T-cell (primary cell): ENCODE measurements at regions not wholly inside any gene's neighbourhood (a gene's known extent, or its start where the extent isn't known, plus 50 kb on each side); places are given as distances from the start of the nearest gene placed in this dataset.
"Not testable (repeated sequence)": the region's sequence is repeated elsewhere in the genome, so short reads cannot be mapped to it uniquely, and the experiment has no call there.

Experiments used
- ATAC-seq, 4 experiments: fragments of 200-7000 bp in 3 of 4; fragments of 150-1000 bp in 1 of 4; cut with Tn5 transposase; replicated peaks in 1 of 4; 1 replicate in 3 of 4; 2 replicates in 1 of 4; pipeline ENCODE4 v1.10.0; 2021; ENCODE audit warnings: moderate library complexity in 3 of 4, mild to moderate bottlenecking in 2 of 4, moderate number of reproducible peaks in 1 of 4
- CTCF ChIA-PET, 2 donors: fragments of 300-600 bp; sonication (Branson Sonifier 250); formaldehyde crosslinking; loops; one replicate each; lab custom pipeline; 2022; ENCODE audit warnings: antibody characterized with exemption in 2 of 2; lab: Charles Lee
- POLR2A ChIA-PET, 2 donors: fragments of 300-600 bp; sonication (Branson Sonifier 250); formaldehyde crosslinking; loops; one replicate each; lab custom pipeline; 2022; ENCODE audit warnings: antibody characterized with exemption in 2 of 2; lab: Charles Lee
- DNase-seq, 35 experiments: peaks; one replicate each; pipeline versions ENCODE4 v3.0.0 to v3.0.0-alpha.2; 2013 to 2023
- H3K27ac ChIP-seq: one replicate; pipeline ENCODE4 v1.5.1; 2013; ENCODE audit warnings: low read length
- H3K27me3 ChIP-seq, 2 experiments: replicated peaks in 1 of 2; 1 replicate in 1 of 2; 2 replicates in 1 of 2; pipeline versions ENCODE4 v1.6.1 to v1.7.0; 2013; ENCODE audit warnings: low read length in 1 of 2, mixed read lengths in 1 of 2; ENCODE audit not compliant: control insufficient read depth in 2 of 2, insufficient read depth in 2 of 2; ENCODE audit errors: extremely low read depth in 1 of 2
- H3K36me3 ChIP-seq, 2 donors: 1 replicate in 1 of 2; 2 replicates in 1 of 2; pipeline versions ENCODE4 v1.6.1 to v1.7.0; 2013; ENCODE audit warnings: low read length in 1 of 2; ENCODE audit not compliant: control insufficient read depth in 2 of 2, insufficient read depth in 1 of 2; ENCODE audit errors: extremely low read depth in 1 of 2
- H3K4me1 ChIP-seq, 2 experiments: 1 replicate in 1 of 2; 2 replicates in 1 of 2; pipeline versions ENCODE4 v1.6.1 to v1.7.0; 2013; ENCODE audit warnings: low read length in 2 of 2, mixed read lengths in 1 of 2; ENCODE audit not compliant: insufficient read depth in 2 of 2, control insufficient read depth in 1 of 2; ENCODE audit errors: extremely low read depth in 1 of 2
- H3K4me3 ChIP-seq, 2 donors: 1 replicate in 1 of 2; 2 replicates in 1 of 2; pipeline versions ENCODE4 v1.5.1 to v1.7.0; 2013; ENCODE audit warnings: mild to moderate bottlenecking in 2 of 2, low read length in 1 of 2, moderate library complexity in 1 of 2; ENCODE audit not compliant: control insufficient read depth in 1 of 2; ENCODE audit errors: extremely low read depth in 1 of 2
- H3K9me3 ChIP-seq: 2 replicates; pipeline ENCODE4 v1.7.0; 2013
- H3K27ac Mint-ChIP-seq, 2 donors: one replicate each; pipeline ENCODE4 v1.8.0; 2020 to 2021; ENCODE audit warnings: mild to moderate bottlenecking in 2 of 2, mixed read lengths in 2 of 2
- H3K27me3 Mint-ChIP-seq, 2 donors: one replicate each; pipeline ENCODE4 v1.8.0; 2021 to 2022; ENCODE audit warnings: mixed read lengths in 2 of 2
- H3K36me3 Mint-ChIP-seq: one replicate; pipeline ENCODE4 v1.8.0; 2021; ENCODE audit warnings: mixed read lengths
- H3K4me1 Mint-ChIP-seq, 3 donors: one replicate each; pipeline ENCODE4 v1.8.0; 2020 to 2022; ENCODE audit warnings: mixed read lengths in 3 of 3, mild to moderate bottlenecking in 1 of 3
- H3K4me3 Mint-ChIP-seq, 3 donors: one replicate each; pipeline ENCODE4 v1.8.0; 2020 to 2022; ENCODE audit warnings: mild to moderate bottlenecking in 3 of 3, mixed read lengths in 3 of 3, moderate library complexity in 3 of 3
- H3K9me3 Mint-ChIP-seq, 3 donors: one replicate each; pipeline ENCODE4 v1.8.0; 2020 to 2022; ENCODE audit warnings: mixed read lengths in 3 of 3
- WGBS: methylation state at CpG from one replicate; pipeline ENCODE4 v1.1.5; 2013; ENCODE audit warnings: missing lambda C conversion rate; ENCODE audit not compliant: insufficient coverage; 5-methylcytosine and 5-hydroxymethylcytosine counted together

GRCh38 chr15:81926981-81927380 is 118.8 kb downstream of the MEX3B start:
- Histone ChIP-seq H3K9me3 (no peaks in the 10 kb centered on the region), H3K27me3 (peaks cover 0 to 5% of the 10 kb centered on the region in 2 experiments), H3K4me3 (no peak overlapping the region), H3K4me1 (no peaks in the 10 kb centered on the region), H3K36me3 (no peaks in the 10 kb centered on the region), H3K27ac (no peak overlapping the region)
- Mint-ChIP-seq H3K9me3 (no peaks in the 10 kb centered on the region), H3K36me3 (no peaks in the 10 kb centered on the region), H3K4me1 (no peaks in the 10 kb centered on the region), H3K27me3 (peaks cover 10 to 13% of the 10 kb centered on the region in 2 donors), H3K4me3 (no peak overlapping the region), H3K27ac (no peak overlapping the region)
- ChIA-PET POLR2A (no interaction called here), CTCF (no interaction called here)
- ATAC-seq (no peak), DNase-seq (no peak)
- 73% methylated on average over 3 of the region's 6 CpGs for WGBS

DNA sequence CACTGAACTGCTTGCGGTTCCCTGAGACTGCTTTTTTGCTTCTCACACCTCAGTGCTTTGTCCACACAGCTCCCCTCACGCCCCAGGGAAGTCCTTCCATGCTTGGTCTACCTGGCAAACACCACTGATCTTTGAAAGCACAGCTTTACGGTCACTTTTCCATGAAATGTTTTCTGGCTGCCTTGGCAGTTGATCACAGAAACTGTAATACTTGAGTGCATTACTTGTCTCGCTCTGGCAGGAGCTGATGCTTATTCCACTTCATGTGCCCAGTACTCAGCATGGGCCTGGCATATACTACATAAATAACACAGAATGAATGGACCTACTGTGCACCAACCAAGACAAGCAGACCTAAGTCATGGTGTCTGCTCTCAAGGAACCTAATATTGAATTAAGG is 121.1 kb downstream of the MEX3B start:
- ATAC-seq (no peak), DNase-seq (no peak)
- peaks cover 0 to 5% of the 10 kb centered on the region in 2 experiments for H3K27me3 ChIP-seq
- H3K4me1 ChIP-seq = no peaks in the 10 kb centered on the region
- Mint-ChIP-seq H3K9me3 (peaks cover 8 to 14% (median 12%) of the 10 kb centered on the region in 3 donors), H3K27ac (no peak overlapping the region), H3K36me3 (no peaks in the 10 kb centered on the region), H3K4me1 (no peaks in the 10 kb centered on the region), H3K4me3 (no peak overlapping the region), H3K27me3 (peaks cover 13% of the 10 kb centered on the region in 2 donors)
- H3K4me3 ChIP-seq = no peak overlapping the region
- 72% methylated on average over 4 of the region's 4 CpGs for WGBS
- ChIA-PET POLR2A (no interaction called here), CTCF (no interaction called here)
- H3K27ac ChIP-seq = no peak overlapping the region
- no peaks in the 10 kb centered on the region for H3K36me3 ChIP-seq
- H3K9me3 ChIP-seq = no peaks in the 10 kb centered on the region

DNA sequence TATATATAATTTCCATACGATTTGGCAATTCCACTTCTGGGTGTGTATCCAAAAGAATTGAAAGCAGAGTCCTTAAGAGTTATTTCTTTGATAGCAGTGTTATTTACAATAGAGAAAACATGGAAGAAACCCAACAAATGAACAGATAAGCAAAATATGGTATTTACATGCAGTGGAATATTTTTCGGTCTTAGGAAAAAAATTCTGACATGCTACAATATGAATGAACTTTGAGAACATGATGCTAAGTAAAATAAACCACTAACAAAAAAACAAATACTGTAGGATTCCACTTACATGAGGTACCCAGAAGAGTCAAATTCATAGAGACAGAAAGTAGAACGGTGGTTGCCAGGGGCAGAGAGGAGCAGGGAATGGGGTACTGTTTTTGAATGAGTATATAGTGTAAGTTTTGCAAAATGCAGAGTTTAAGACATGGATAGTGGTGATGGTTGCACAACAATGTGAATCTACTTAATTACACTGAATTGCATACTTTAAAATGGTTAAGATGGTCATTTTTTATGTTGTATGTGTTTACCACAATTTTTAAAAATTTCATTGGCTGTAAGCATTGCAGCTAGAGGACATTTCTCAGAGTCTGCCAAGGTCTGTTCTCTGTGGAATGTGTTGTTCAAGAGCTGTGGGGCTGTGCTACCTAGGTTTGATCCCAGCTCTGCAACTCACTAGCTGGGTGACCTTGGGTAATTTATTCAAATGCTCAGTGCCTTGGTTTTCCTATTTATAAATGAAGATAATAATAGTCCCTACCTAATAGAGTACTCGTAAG is 122.1 kb downstream of the MEX3B start:
- ChIA-PET POLR2A (no interaction called here), CTCF (no interaction called here)
- Mint-ChIP-seq H3K27ac (no peak overlapping the region), H3K4me3 (no peak overlapping the region), H3K36me3 (no peaks in the 10 kb centered on the region), H3K27me3 (peaks cover 13% of the 10 kb centered on the region in 2 donors), H3K9me3 (peaks cover 8 to 14% (median 12%) of the 10 kb centered on the region in 3 donors), H3K4me1 (no peaks in the 10 kb centered on the region)
- no CpG with 5 or more reads among the region's 4 CpGs for WGBS
- Histone ChIP-seq H3K27ac (no peak overlapping the region), H3K36me3 (no peaks in the 10 kb centered on the region), H3K9me3 (no peaks in the 10 kb centered on the region), H3K27me3 (peaks cover 0 to 9% of the 10 kb centered on the region in 2 experiments), H3K4me1 (no peaks in the 10 kb centered on the region), H3K4me3 (no peak overlapping the region)
- ATAC-seq (no peak), DNase-seq (no peak)

- Histone ChIP-seq H3K36me3 (no peaks in the 10 kb centered on the region), H3K27ac (no peak overlapping the region), H3K9me3 (no peaks in the 10 kb centered on the region), H3K4me3 (no peak overlapping the region), H3K27me3 (peaks cover 0 to 9% of the 10 kb centered on the region in 2 experiments), H3K4me1 (no peaks in the 10 kb centered on the region)
- Mint-ChIP-seq H3K36me3 (no peaks in the 10 kb centered on the region), H3K27me3 (peaks cover 11 to 13% of the 10 kb centered on the region in 2 donors), H3K4me3 (no peak overlapping the region), H3K9me3 (peaks cover 12 to 21% (median 17%) of the 10 kb centered on the region in 3 donors), H3K27ac (no peak overlapping the region), H3K4me1 (no peaks in the 10 kb centered on the region)
- CTCF ChIA-PET = no interaction called here
- DNase-seq = no peak
- ATAC-seq = no peak
- POLR2A ChIA-PET = no interaction called here
These were observed 123.7 kb downstream of the MEX3B start for GRCh38 chr15:81922143-81922542.

GRCh38 chr15:81921163-81921562 is 124.7 kb downstream of the MEX3B start:
- H3K36me3 Mint-ChIP-seq = no peaks in the 10 kb centered on the region
- no peaks in the 10 kb centered on the region for H3K36me3 ChIP-seq
- POLR2A ChIA-PET = no interaction called here
- no peak overlapping the region for H3K4me3 Mint-ChIP-seq
- H3K9me3 ChIP-seq = no peaks in the 10 kb centered on the region
- no peak overlapping the region for H3K4me3 ChIP-seq
- H3K27me3 ChIP-seq = peaks cover 0 to 5% of the 10 kb centered on the region in 2 experiments
- H3K4me1 Mint-ChIP-seq = no peaks in the 10 kb centered on the region
- no CpG with 5 or more reads among the region's 1 CpG for WGBS
- no peak overlapping the region for H3K27ac Mint-ChIP-seq
- no peak overlapping the region for H3K27ac ChIP-seq
- CTCF ChIA-PET = no interaction called here
- DNase-seq = no peak
- no peaks in the 10 kb centered on the region for H3K4me1 ChIP-seq
- no peak for ATAC-seq
- peaks cover 4 to 8% of the 10 kb centered on the region in 2 donors for H3K27me3 Mint-ChIP-seq
- peaks cover 12 to 30% (median 19%) of the 10 kb centered on the region in 3 donors for H3K9me3 Mint-ChIP-seq

- H3K27me3 Mint-ChIP-seq, POLR2A ChIA-PET, CTCF ChIA-PET, H3K9me3 ChIP-seq, DNase-seq, ATAC-seq, H3K4me3 Mint-ChIP-seq, H3K36me3 ChIP-seq, H3K27me3 ChIP-seq, H3K4me1 ChIP-seq, H3K4me1 Mint-ChIP-seq, H3K27ac ChIP-seq, H3K4me3 ChIP-seq, H3K27ac Mint-ChIP-seq, H3K36me3 Mint-ChIP-seq: not testable (repeated sequence)
- H3K9me3 Mint-ChIP-seq = peaks cover 12 to 30% (median 19%) of the 10 kb centered on the region in 3 donors
- no CpG with 5 or more reads among the region's 1 CpG for WGBS
These were observed 127.1 kb downstream of the MEX3B start for GRCh38 chr15:81918767-81919166.
